HG03045 (cell line): ENCODE measurements at regions not wholly inside any gene's neighbourhood (a gene's known extent, or its start where the extent isn't known, plus 50 kb on each side); places are given as distances from the start of the nearest gene placed in this dataset.

Experiments used
- ATAC-seq: cut with Tn5 transposase; IDR thresholded peaks from one replicate; pipeline ENCODE4 v1.9.1; 2021; ENCODE audit warnings: mild to moderate bottlenecking, moderate library complexity; ENCODE audit not compliant: unreplicated experiment

GRCh38 chr2:41626936-41627335 lies 420.9 kb upstream of the PKDCC start:
- ATAC-seq = no peak

DNA sequence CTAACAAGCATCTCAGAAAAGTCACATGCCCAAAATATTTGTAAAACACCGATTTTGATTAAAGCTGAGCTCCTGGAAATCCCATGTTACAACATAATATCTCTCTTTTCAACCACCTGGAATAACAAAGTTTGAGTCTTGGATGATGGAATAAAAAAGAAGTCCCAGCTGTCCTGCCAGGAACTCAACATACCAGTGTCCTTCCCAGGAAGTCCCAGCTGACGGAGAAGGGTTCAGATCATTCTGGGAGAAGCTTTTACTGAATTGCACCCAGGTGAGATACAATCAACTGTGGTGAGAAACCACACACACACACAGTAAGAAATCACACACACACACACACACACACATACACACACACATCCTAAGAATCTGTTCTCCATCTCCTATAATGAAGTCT lies 413.1 kb upstream of the PKDCC start:
- no peak for ATAC-seq

DNA sequence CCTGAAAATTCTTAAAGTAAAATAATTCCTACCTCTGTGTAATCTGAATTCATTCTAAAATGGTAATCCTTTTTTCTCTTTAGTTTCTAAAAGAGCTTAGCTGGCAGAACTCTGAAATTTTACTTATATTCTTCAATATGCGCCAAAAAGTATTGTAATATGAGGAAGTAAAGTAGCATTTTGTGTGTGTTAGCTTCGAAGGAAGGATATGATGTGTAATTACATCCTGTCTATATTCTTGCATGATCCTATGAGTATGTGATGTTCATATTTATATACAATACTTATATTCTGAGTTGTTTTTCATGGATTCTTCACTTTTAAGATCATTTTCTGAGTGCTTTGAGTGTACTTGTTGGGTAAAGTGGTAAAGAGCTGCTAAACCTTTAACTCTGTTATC lies 402.9 kb upstream of the PKDCC start:
- ATAC-seq = no peak

DNA sequence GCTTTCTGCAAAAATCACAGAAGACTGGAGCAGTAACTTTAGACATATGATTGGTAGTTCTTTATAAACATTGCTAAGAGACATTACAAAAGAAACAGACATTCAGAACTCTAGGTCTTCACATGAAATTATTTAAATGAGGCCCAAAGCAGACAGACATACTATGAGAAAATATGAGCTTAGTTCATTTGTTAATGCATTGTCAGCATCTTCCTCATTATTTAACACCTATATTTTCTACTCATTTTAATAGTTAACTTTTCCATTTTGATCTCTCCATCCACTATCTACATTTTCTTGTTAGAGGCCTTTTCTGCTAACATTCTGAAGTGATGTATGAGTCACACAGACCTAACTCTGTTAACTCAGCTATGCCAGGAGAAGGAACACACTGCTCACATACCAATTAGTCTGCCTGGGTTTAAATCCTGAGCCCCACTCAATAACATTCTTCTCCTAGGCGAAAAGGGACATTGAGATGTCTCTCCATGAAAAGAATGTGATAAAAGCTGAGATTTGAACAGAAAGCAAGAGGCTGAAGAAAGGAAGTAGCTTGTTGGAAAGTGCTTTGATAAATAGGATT lies 400.3 kb upstream of the PKDCC start:
- no peak for ATAC-seq

- no peak for ATAC-seq
Measured at GRCh38 chr2:41657226-41657625, 390.6 kb upstream of the PKDCC start.

DNA sequence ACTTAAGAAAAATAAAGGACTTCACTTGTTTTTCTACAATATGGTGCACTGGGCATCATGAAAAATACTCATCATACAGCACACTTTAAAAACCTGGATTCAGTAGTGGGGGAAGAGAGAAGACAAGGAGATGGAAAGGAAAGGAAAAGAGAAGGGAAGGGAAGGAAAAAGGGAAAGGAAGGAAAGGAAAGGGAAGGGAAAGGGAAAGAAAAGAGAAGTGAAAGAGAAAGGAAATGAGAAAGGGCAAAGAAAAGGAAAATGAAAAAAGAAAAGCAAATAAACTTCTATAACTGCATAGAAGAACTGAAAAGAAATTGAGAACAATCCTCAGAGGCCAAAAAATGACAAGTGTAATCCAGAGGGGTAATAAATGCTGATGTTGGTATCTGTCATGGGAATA lies 388.1 kb upstream of the PKDCC start:
- ATAC-seq = no peak

- no peak for ATAC-seq
Measured at GRCh38 chr2:41662461-41662860, 385.4 kb upstream of the PKDCC start.

DNA sequence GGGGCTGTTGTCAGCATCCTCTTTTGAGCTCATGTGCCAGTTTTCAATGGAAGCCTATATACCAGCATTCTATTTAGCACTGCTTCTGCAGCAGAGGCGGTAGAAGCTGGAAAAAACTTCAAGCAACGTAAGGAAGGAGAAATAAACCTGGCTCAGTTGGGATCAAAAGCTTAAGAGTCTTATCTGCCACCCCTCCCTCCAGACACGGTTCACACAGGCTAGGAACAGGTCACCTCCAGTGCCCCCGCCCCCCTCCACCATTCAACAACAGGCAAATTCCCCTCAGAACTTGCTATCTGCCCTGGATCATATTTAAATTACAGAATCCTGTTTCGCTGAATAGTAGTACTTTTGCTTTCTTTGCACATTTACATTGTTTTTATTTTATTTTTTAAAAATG lies 384.8 kb upstream of the PKDCC start:
- ATAC-seq = no peak

GRCh38 chr2:41668529-41668928 lies 379.3 kb upstream of the PKDCC start:
- ATAC-seq = no peak

DNA sequence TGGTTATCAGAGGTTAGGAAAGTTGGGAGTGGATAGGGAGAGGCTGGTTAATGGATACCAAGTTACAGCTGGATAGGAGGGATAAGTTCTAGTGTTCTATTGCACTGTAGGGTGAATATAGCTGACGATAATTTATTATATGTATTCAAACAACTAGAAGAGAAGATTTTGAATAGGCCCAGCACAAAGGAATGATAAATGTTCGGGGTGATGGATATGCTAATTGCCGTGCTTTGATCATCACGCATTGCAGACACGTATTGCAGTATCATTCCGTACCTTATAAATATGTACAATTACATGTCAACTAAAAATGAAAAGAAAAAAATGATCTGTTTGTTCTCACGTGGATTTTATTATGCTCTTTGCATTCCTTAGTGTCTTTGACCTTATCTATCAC lies 369.2 kb upstream of the PKDCC start:
- no peak for ATAC-seq

GRCh38 chr2:41686156-41686555 lies 361.7 kb upstream of the PKDCC start:
- no peak for ATAC-seq

DNA sequence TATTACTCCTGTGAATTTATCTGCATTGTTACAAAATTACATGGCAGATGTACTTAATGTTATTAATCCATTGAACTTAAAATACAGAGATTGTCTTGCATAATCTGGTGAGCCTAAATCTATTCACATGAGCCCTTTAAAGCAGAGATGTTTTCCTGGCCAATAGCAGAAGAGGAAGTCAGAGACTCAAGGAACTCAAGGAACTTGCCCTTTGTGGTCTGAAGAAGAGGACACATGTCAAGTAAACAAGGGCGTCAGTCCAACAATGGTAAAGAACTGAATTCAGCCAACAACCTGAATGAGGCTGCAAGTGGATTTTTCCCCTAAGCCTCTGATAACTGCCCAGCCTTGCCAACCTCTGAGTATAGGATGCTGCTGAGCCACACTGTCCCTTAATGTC lies 356.3 kb upstream of the PKDCC start:
- no peak for ATAC-seq

- ATAC-seq = no peak
Measured at GRCh38 chr2:41694536-41695049, 353.2 kb upstream of the PKDCC start.

DNA sequence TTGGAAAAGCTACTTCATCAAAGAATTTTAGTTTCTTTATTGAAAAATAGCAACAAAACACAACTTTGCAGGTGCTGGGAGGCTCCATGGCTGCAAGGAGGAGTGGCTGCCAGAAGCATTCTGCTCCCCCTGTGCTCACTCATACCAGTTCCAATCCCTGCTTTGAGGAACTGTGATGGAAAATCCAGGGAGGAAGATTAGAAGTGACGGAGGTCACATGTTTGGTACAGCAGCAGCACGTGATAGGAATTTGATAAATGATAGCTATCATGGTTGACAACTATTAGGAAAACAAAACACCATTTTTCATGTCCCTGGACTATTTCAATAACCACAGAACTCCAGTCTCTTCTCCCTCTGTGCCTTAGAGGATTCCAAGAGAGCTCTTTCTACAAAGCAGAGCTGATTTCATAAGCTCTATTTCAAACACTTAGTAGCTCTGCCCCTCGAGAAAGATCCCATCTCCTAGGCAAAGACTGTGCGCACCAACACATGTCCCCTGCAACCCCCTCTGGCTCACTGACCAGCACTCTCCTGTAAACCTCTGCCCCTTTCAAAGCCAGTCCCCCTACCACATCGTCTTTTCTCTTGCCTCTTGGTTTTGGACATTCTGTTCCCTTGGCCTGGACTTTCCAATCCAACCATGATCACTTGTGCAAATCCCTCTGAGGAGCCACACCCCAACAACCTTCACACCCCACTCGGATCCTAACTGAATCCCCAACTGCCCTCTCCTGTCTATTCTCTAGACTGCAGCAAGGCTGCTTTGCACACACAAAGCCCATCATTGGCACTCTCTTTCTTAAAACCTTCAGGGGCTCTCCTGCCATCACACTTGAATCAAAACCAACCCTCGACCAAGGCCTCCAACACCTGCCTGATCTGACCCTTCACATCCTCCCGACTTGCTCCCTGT lies 352.4 kb upstream of the PKDCC start:
- no peak for ATAC-seq

DNA sequence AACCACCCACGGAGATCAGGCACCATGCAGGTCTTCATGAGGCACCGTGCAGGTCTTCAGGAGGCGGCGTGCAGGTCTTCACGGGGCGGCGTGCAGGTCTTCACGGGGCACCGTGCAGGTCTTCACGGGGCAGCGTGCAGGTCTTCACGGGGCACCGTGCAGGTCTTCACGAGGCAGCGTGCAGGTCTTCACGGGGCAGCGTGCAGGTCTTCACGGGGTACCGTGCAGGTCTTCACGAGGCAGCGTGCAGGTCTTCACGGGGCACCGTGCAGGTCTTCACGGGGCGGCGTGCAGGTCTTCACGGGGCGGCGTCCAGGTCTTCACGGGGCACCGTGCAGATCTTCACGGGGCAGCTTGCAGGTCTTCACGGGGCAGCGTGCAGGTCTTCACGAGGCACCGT lies 350.4 kb upstream of the PKDCC start:
- no peak for ATAC-seq

GRCh38 chr2:41698678-41699422 lies 349.0 kb upstream of the PKDCC start:
- no peak for ATAC-seq

- no peak for ATAC-seq
Measured at GRCh38 chr2:41701231-41701630, 346.6 kb upstream of the PKDCC start.

- no peak for ATAC-seq
Measured at GRCh38 chr2:41703123-41703522, 344.7 kb upstream of the PKDCC start.

- no peak for ATAC-seq
Measured at GRCh38 chr2:41705634-41706033, 342.2 kb upstream of the PKDCC start.

GRCh38 chr2:41706286-41706685 lies 341.5 kb upstream of the PKDCC start:
- no peak for ATAC-seq

DNA sequence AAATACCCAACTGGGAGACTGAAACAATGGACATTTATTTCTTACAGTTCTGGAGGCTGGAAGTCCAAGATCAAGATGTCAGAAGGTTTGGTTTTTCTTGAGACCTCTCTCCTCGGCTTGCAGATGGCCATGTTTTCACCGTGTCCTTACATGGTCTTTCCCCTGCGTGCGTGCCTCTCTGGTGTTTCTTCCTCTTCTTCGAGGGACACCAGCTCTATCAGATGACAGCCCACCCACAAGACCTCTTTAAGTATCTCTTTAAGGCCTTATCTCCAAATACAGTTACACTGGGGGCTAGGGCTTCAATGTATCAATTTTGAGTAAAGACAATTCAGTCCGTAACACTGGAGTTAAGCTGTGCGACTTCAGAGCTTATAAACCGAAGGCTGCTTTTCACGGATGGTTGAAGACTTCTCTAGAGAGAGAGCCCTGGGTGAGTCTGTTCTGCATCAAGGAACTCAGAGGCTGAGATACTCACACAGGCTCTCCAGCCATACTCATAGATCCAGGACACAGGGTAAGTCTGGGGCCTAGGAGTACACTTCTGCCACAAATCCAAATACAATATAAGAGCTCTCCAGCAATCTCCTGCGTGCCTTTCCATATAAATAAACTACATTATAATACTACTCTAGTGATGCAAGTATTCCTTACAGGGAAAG lies 339.9 kb upstream of the PKDCC start:
- no peak for ATAC-seq
